ENCODE measurements at regions not wholly inside any gene's neighbourhood (a gene's known extent, or its start where the extent isn't known, plus 50 kb on each side); places are given as distances from the start of the nearest gene placed in this dataset.

- no peak for TF ChIP-seq CTCF (IDR thresholded peaks at IDR 0.05)
- TF ChIP-seq POLR2A (IDR thresholded peaks at IDR 0.05) = no peak
Observed at GRCh38 chr10:124333931-124334330, 84.8 kb downstream of the OAT start.
